Breast epithelium (tissue), 3 donors: ENCODE measurements at regions not wholly inside any gene's neighbourhood (a gene's known extent, or its start where the extent isn't known, plus 50 kb on each side); places are given as distances from the start of the nearest gene placed in this dataset.

Source experiments
- CTCF ChIP-seq, 3 donors: fragments of 450-650 bp; IDR thresholded peaks; one replicate each; pipeline ENCODE4 v1.5.1; 2016 to 2017; ENCODE audit warnings: antibody characterized with exemption in 3 of 3, mild to moderate bottlenecking in 3 of 3, moderate library complexity in 3 of 3
- POLR2A ChIP-seq: fragments of 450-650 bp; IDR thresholded peaks from one replicate; pipeline ENCODE4 v1.6.1; 2016; ENCODE audit warnings: antibody characterized with exemption, mild to moderate bottlenecking, moderate library complexity
- POLR2AphosphoS5 ChIP-seq, 3 donors: sonication (generic); formaldehyde crosslinking; IDR thresholded peaks; one replicate each; pipeline ENCODE4 v1.6.1; 2017; ENCODE audit warnings: antibody characterized with exemption in 3 of 3

- no peak for TF ChIP-seq CTCF (IDR thresholded peaks at IDR 0.05)
- no peak for TF ChIP-seq POLR2A
- no peak for TF ChIP-seq POLR2AphosphoS5 (IDR thresholded peaks at IDR 0.05)
Measured at GRCh38 chr3:66785191-66785909, 212.8 kb upstream of the KBTBD8 start.
